OCI-LY7 (cell line): ENCODE measurements at regions not wholly inside any gene's neighbourhood (a gene's known extent, or its start where the extent isn't known, plus 50 kb on each side); places are given as distances from the start of the nearest gene placed in this dataset.

ENCODE experiments used
- BruUV-seq: library from RNA; stranded (reverse); fragments of 400-500 nt; replicated peaks from 2 replicates; lab custom pipeline; 2021; lab: Mats Ljungman, UMichigan
- CTCF ChIA-PET: fragments of 300-600 bp; sonication (Branson Sonifier 250); formaldehyde crosslinking; loops from one replicate; lab custom pipeline; 2022; ENCODE audit warnings: antibody characterized with exemption; ENCODE audit not compliant: unreplicated experiment; lab: Charles Lee
- POLR2A ChIA-PET: fragments of 300-600 bp; sonication (Branson Sonifier 250); formaldehyde crosslinking; loops from one replicate; lab custom pipeline; 2022; ENCODE audit warnings: antibody characterized with exemption; lab: Charles Lee
- DNase-seq: peaks from one replicate; pipeline ENCODE4 v3.0.0-alpha.2; 2015; ENCODE audit warnings: low spot score
- H2AFZ ChIP-seq: fragments of 200-600 bp; sonication (generic), shearing (Covaris generic); 2 replicates; pipeline ENCODE4 v1.6.1; 2014; ENCODE audit warnings: mild to moderate bottlenecking, antibody characterized with exemption, low read length, moderate library complexity
- H3K27ac ChIP-seq: fragments of 200-600 bp; sonication (generic); 2 replicates; pipeline ENCODE4 v1.5.1; 2014; ENCODE audit warnings: mixed run types, low read depth, mild to moderate bottlenecking, moderate library complexity, low read length, inconsistent platforms; ENCODE audit not compliant: poor library complexity, severe bottlenecking
- H3K36me3 ChIP-seq: fragments of 200-600 bp; sonication (generic); 2 replicates; pipeline ENCODE4 v1.6.1; 2014; ENCODE audit warnings: mild to moderate bottlenecking, antibody characterized with exemption, low read length, moderate library complexity, mixed read lengths; ENCODE audit not compliant: insufficient read depth
- H3K4me1 ChIP-seq: fragments of 200-600 bp; sonication (generic); 2 replicates; pipeline ENCODE4 v1.5.1; 2014; ENCODE audit warnings: mild to moderate bottlenecking, low read length; ENCODE audit not compliant: insufficient read depth, poor library complexity, severe bottlenecking
- H3K4me2 ChIP-seq: fragments of 200-600 bp; sonication (generic); 2 replicates; pipeline ENCODE4 v1.6.1; 2014; ENCODE audit warnings: mild to moderate bottlenecking, low read length
- H3K4me3 ChIP-seq: fragments of 200-600 bp; sonication (generic); 2 replicates; pipeline ENCODE4 v1.5.1; 2014; ENCODE audit warnings: mild to moderate bottlenecking, low read depth, low read length; ENCODE audit not compliant: poor library complexity, severe bottlenecking
- H3K79me2 ChIP-seq: fragments of 200-600 bp; sonication (generic); 2 replicates; pipeline ENCODE4 v1.6.1; 2016; ENCODE audit warnings: low read depth, mild to moderate bottlenecking, low read length, moderate library complexity, mixed read lengths; ENCODE audit not compliant: insufficient read depth
- H3K9me2 ChIP-seq: fragments of 200-600 bp; sonication (generic); 2 replicates; pipeline ENCODE4 v1.6.1; 2016; ENCODE audit warnings: mild to moderate bottlenecking, low read length, mixed read lengths; ENCODE audit not compliant: insufficient read depth
- H3K9me3 ChIP-seq: fragments of 200-600 bp; sonication (generic); 2 replicates; pipeline ENCODE4 v1.6.1; 2014; ENCODE audit warnings: mild to moderate bottlenecking, mixed run types, low read length, mixed read lengths
- H4K20me1 ChIP-seq: fragments of 200-600 bp; sonication (generic); 2 replicates; pipeline ENCODE4 v1.6.1; 2014; ENCODE audit warnings: mild to moderate bottlenecking, antibody characterized with exemption, low read length, moderate library complexity, mixed read lengths; ENCODE audit not compliant: insufficient read depth
- CTCF ChIP-seq: fragments of 200-600 bp; sonication (generic); conservative IDR thresholded peaks from 2 replicates; pipeline ENCODE4 v1.5.1; 2014; ENCODE audit warnings: mild to moderate bottlenecking, antibody characterized with exemption, low read length, moderate library complexity, mixed read lengths
- EZH2phosphoT487 ChIP-seq: fragments of 200-600 bp; sonication (generic); IDR thresholded peaks from 2 replicates; pipeline ENCODE4 v1.6.1; 2018; ENCODE audit warnings: low read depth, borderline replicate concordance, mild to moderate bottlenecking, mixed run types, antibody characterized with exemption, low read length, moderate library complexity, mixed read lengths
- intact Hi-C: fragments of 100-400 bp; cut with micrococcal nuclease; formaldehyde crosslinking; loops from one replicate; pipeline ENCODE4 v1.10.0; 2022; ENCODE audit not compliant: unreplicated experiment

GRCh38 chr11:122224867-122225266 is 108.9 kb upstream of the BLID start:
- H3K4me2 ChIP-seq, result no peak overlapping the region
- CTCF ChIA-PET, result no interaction called here
- no peak overlapping the region for H3K4me3 ChIP-seq
- no peaks in the 10 kb centered on the region for H3K79me2 ChIP-seq
- H3K9me3 ChIP-seq, result no peaks in the 10 kb centered on the region
- no peak overlapping the region for H2AFZ ChIP-seq
- H3K9me2 ChIP-seq, result no peaks in the 10 kb centered on the region
- TF ChIP-seq EZH2phosphoT487 (no peak), CTCF (no peak)
- no TSS peak for BruUV-seq
- no peak for DNase-seq
- no peak overlapping the region for H3K27ac ChIP-seq
- no peaks in the 10 kb centered on the region for H3K36me3 ChIP-seq
- POLR2A ChIA-PET, result interaction anchor here (0.8 kb wide), 1 partner anchor 20 kb away, joined by 3 read pairs; no protein-coding TSS in a partner anchor
- H3K4me1 ChIP-seq, result no peaks in the 10 kb centered on the region
- intact Hi-C loops, result no loop called here
- no peaks in the 10 kb centered on the region for H4K20me1 ChIP-seq

- BruUV-seq, result no TSS peak
- no peak for TF ChIP-seq EZH2phosphoT487
- TF ChIP-seq CTCF, result no peak
- Histone ChIP-seq H2AFZ (no peak overlapping the region), H4K20me1 (no peaks in the 10 kb centered on the region), H3K4me1 (no peaks in the 10 kb centered on the region), H3K36me3 (no peaks in the 10 kb centered on the region), H3K27ac (no peak overlapping the region), H3K4me3 (no peak overlapping the region), H3K79me2 (no peaks in the 10 kb centered on the region), H3K4me2 (no peak overlapping the region), H3K9me2 (no peaks in the 10 kb centered on the region), H3K9me3 (no peaks in the 10 kb centered on the region)
- no peak for DNase-seq
- POLR2A ChIA-PET, result no interaction called here
- intact Hi-C loops, result no loop called here
- CTCF ChIA-PET, result no interaction called here
These were observed 104.3 kb upstream of the BLID start for GRCh38 chr11:122220321-122220720.

GRCh38 chr11:122219791-122220190 is 103.8 kb upstream of the BLID start:
- ChIA-PET POLR2A (no interaction called here), CTCF (no interaction called here)
- no peak overlapping the region for H3K4me2 ChIP-seq
- no peaks in the 10 kb centered on the region for H3K9me3 ChIP-seq
- no peaks in the 10 kb centered on the region for H3K36me3 ChIP-seq
- no peak overlapping the region for H3K27ac ChIP-seq
- H3K4me1 ChIP-seq, result no peaks in the 10 kb centered on the region
- intact Hi-C loops, result no loop called here
- no peaks in the 10 kb centered on the region for H4K20me1 ChIP-seq
- H3K9me2 ChIP-seq, result no peaks in the 10 kb centered on the region
- no peak overlapping the region for H3K4me3 ChIP-seq
- TF ChIP-seq EZH2phosphoT487 (no peak), CTCF (no peak)
- BruUV-seq, result no TSS peak
- H3K79me2 ChIP-seq, result no peaks in the 10 kb centered on the region
- DNase-seq, result no peak
- H2AFZ ChIP-seq, result no peak overlapping the region
